ENCODE measurements at regions not wholly inside any gene's neighbourhood (a gene's known extent, or its start where the extent isn't known, plus 50 kb on each side); places are given as distances from the start of the nearest gene placed in this dataset.

DNA sequence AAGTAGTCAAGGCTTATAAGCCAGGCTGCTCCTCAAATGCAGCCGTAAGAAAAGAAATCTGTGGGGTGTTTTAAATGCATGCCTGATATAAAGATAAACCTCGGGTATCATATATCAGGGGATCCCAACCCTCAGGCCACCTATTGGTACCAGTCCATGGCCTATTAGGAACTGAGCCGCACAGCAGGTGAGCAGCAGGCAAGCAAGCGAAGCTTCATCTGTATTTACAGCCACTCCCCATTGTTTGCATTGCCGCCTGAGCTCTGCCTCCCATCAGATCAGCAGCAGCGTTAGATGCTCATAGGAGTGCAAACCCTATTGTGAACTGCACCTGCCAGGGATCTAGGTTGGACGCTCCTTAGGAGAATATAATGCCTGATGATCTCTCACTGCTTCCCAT, 233.5 kb upstream of the SERP2 start:
- TF ChIP-seq POLR2AphosphoS5 (IDR thresholded peaks at IDR 0.05; ENCODE audit: low read depth, low read length): no peak
- no peak for TF ChIP-seq POLR2A (IDR thresholded peaks at IDR 0.05; ENCODE audit: low read depth, low read length)
- TF ChIP-seq POU2F2 (IDR thresholded peaks at IDR 0.05; ENCODE audit: low read depth, low read length): no peak
